BE2C (cell line): ENCODE measurements at regions not wholly inside any gene's neighbourhood (a gene's known extent, or its start where the extent isn't known, plus 50 kb on each side); places are given as distances from the start of the nearest gene placed in this dataset.

Source experiments
- DNase-seq: peaks from one replicate; pipeline ENCODE4 v3.0.0-alpha.2; 2020
- H3K27me3 ChIP-seq: fragments of 250-450 bp; sonication (Bioruptor Pico); 2 replicates; pipeline ENCODE4 v1.5.1; 2020; ENCODE audit warnings: mild to moderate bottlenecking
- H3K36me3 ChIP-seq: fragments of 250-450 bp; sonication (Bioruptor Pico); 2 replicates; pipeline ENCODE4 v1.5.1; 2020; ENCODE audit warnings: mild to moderate bottlenecking
- H3K4me1 ChIP-seq: fragments of 250-450 bp; sonication (Bioruptor Pico); 2 replicates; pipeline ENCODE4 v1.5.1; 2020
- H3K4me3 ChIP-seq: 2 replicates; pipeline ENCODE4 v1.5.1; 2011; ENCODE audit warnings: low read depth, low read length
- H3K9me3 ChIP-seq: fragments of 250-450 bp; sonication (Bioruptor Pico); 2 replicates; pipeline ENCODE4 v1.5.1; 2020
- TF ChIP-seq, protein P1 (sequence below): IDR thresholded peaks from 2 replicates; pipeline ENCODE4 v1.5.1; 2012; ENCODE audit warnings: mild to moderate bottlenecking, low read depth, low read length

DNA sequence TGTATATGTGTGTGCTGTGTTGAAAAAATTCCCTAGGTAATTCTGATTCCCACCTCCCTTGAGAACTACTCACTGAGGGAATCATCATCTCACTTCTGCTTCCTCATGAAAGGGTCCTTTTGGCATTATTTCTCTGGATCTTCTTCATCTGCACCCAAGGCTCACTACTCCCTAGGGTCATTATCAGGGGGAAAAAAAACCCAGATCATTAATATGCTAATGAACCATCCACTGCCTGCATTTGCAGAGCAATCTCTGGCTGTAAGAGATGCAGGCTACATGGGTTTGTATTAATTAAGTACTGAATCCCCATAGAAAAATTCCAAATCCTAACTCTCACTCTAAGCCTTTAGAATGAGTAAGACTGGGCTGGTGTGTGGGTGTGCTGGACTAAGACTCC lies 68.0 kb upstream of the IGFBP5 start:
- TF ChIP-seq, protein P1, sequence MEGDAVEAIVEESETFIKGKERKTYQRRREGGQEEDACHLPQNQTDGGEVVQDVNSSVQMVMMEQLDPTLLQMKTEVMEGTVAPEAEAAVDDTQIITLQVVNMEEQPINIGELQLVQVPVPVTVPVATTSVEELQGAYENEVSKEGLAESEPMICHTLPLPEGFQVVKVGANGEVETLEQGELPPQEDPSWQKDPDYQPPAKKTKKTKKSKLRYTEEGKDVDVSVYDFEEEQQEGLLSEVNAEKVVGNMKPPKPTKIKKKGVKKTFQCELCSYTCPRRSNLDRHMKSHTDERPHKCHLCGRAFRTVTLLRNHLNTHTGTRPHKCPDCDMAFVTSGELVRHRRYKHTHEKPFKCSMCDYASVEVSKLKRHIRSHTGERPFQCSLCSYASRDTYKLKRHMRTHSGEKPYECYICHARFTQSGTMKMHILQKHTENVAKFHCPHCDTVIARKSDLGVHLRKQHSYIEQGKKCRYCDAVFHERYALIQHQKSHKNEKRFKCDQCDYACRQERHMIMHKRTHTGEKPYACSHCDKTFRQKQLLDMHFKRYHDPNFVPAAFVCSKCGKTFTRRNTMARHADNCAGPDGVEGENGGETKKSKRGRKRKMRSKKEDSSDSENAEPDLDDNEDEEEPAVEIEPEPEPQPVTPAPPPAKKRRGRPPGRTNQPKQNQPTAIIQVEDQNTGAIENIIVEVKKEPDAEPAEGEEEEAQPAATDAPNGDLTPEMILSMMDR, result no peak
- Histone ChIP-seq H3K4me1 (peaks cover 22% of the 10 kb centered on the region), H3K36me3 (no peaks in the 10 kb centered on the region), H3K4me3 (no peak overlapping the region), H3K9me3 (no peaks in the 10 kb centered on the region), H3K27me3 (no peaks in the 10 kb centered on the region)
- no peak for DNase-seq

DNA sequence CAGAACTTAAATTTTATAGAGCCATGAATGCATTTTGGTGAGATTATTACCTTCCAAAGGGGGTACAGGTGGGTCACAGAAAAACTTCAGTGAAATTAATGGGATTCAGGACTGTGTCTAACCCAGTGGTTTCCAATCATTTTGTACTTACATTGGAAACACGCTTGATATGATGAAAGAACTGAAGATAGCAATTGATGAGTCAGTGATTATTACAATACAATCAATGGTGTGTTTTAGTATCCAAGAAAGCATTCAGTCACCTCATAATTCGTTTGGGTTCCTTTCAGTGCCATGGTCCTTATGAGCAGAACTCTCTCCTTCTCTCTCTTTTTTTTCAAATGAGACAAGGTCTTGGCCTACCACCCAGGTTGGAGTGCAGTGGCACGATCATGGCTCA lies 66.5 kb upstream of the IGFBP5 start:
- no peak overlapping the region for H3K4me3 ChIP-seq
- no peaks in the 10 kb centered on the region for H3K36me3 ChIP-seq
- TF ChIP-seq, protein P1, result no peak
- peaks cover 16% of the 10 kb centered on the region for H3K4me1 ChIP-seq
- H3K27me3 ChIP-seq, result no peaks in the 10 kb centered on the region
- DNase-seq, result no peak
- no peaks in the 10 kb centered on the region for H3K9me3 ChIP-seq

DNA sequence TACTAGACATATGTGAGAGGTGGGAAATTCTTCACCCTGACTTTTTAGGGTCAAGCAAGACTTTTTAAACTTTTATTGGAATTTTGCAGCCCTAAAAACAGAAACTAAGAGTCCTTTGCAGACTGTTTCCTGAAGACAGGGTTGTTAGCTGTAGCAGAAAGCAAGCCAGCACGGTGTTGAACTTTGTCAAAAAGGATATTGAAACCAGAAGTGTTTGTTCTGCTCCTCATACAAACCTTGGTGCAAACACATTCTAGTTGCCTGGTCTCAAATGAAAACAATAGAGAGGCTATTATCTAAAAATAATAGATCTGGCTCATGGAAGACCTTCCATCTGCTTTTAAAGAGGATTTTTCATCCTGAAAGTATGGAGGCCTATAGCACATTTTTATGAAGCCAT lies 65.8 kb upstream of the IGFBP5 start:
- Histone ChIP-seq H3K27me3 (no peaks in the 10 kb centered on the region), H3K9me3 (no peaks in the 10 kb centered on the region), H3K36me3 (no peaks in the 10 kb centered on the region), H3K4me3 (no peak overlapping the region), H3K4me1 (peaks cover 12% of the 10 kb centered on the region)
- DNase-seq, result no peak
- TF ChIP-seq, protein P1, result no peak

DNA sequence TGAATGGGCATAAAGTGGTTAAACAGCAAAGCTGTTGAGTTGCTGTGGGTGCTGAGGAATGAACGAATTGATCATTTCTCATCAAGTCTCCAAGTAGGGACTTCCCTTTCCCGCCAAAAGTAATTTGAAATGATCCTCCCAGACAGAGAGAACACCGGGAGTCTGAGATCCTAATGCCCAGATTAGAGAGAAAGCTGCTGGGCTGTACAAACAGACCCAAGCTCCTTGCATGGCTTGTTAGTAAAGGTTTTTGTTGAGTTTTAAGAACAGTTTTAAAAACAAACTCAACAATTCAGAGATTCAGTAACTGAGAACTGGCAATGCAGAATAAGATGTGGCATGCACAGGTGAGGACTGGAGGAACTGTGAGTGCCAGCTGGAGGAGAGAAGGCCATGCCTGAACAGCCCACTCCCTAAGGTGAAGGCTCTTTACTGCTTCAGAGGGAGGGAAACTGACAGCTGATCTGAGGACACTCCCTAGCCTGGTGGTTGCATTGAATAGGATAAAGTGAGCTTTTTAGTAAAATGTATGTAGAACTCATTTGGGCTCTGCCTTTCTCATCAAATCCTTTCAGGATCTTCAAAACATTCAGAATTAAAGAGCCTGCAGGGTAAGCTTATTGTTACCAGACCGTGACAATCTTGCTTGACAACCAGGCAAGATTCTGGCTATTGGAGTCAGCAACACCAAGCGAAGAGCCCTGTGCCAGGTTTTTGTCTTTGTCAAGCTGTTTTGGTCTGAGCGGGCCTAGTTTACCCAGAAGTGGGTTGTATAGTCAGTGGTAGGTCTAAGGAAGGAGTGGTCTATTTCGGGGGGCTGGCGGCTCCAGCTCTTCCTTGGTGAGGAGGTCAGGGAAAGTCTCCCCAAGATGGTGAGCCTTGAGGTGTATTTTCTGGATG lies 63.2 kb upstream of the IGFBP5 start:
- TF ChIP-seq, protein P1, result no peak
- Histone ChIP-seq H3K4me1 (peaks cover 4% of the 10 kb centered on the region), H3K36me3 (no peaks in the 10 kb centered on the region), H3K9me3 (no peaks in the 10 kb centered on the region), H3K27me3 (no peaks in the 10 kb centered on the region), H3K4me3 (no peak overlapping the region)
- no peak for DNase-seq

DNA sequence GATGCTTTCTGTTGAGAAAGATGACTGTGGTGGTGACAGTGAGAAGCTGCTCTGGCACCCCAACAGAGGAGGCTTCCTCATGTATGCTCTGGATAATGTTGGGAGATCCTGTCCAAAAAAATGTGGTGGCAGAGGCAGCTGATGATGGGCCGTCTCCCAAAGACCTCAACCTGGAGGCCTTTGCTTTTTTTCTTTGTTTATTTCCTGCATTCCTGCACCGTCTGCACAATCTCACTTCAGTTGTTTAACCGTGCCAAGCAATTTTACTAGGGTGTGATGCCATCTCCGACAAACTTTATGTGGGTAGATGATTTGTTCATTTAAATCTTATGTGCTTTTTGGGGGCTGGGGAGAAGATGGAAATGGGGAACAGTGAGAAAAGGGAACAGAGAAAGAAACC lies 62.2 kb upstream of the IGFBP5 start:
- peaks cover 11% of the 10 kb centered on the region for H3K4me1 ChIP-seq
- no peak overlapping the region for H3K4me3 ChIP-seq
- DNase-seq, result no peak
- H3K9me3 ChIP-seq, result no peaks in the 10 kb centered on the region
- no peaks in the 10 kb centered on the region for H3K36me3 ChIP-seq
- TF ChIP-seq, protein P1, result no peak
- H3K27me3 ChIP-seq, result no peaks in the 10 kb centered on the region

DNA sequence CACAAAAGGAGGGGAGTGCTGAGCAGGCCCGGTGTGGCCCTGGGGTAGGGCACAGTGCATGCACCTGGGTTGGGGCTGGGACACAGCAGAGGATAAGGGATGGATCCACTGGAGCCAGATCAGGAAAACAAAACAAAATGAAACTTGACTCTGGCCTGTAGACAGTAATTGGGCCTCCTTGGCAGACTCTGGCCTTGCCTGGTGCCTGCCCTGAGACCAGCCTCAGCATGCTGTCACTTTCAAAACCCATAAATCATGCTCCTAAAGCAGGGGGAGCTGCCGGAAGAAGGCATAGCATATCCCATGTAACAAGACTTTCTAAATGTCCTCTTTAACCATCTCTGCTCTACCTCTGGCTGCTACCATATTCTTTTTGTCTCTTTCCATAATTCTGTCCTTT lies 61.1 kb upstream of the IGFBP5 start:
- DNase-seq, result no peak
- no peaks in the 10 kb centered on the region for H3K27me3 ChIP-seq
- H3K36me3 ChIP-seq, result no peaks in the 10 kb centered on the region
- H3K9me3 ChIP-seq, result no peaks in the 10 kb centered on the region
- H3K4me1 ChIP-seq, result peaks cover 11% of the 10 kb centered on the region
- TF ChIP-seq, protein P1, result no peak
- H3K4me3 ChIP-seq, result no peak overlapping the region
